Thyroid gland (tissue), 4 donors: ENCODE measurements at regions not wholly inside any gene's neighbourhood (a gene's known extent, or its start where the extent isn't known, plus 50 kb on each side); places are given as distances from the start of the nearest gene placed in this dataset.

Source experiments
- DNase-seq, 2 donors: peaks; one replicate each; pipeline ENCODE4 v3.0.0-alpha.2; 2019
- H3K27ac ChIP-seq, 3 donors: fragments of 200-600 bp; sonication (generic); 1 replicate in 2 of 3; 2 replicates in 1 of 3; pipeline ENCODE4 v1.5.1; 2016 to 2019; ENCODE audit warnings: mild to moderate bottlenecking in 1 of 3, moderate library complexity in 1 of 3
- H3K27me3 ChIP-seq: fragments of 200-600 bp; sonication (generic); one replicate; pipeline ENCODE4 v1.5.1; 2019
- H3K36me3 ChIP-seq, 2 donors: fragments of 200-600 bp; sonication (generic); one replicate each; pipeline ENCODE4 v1.5.1; 2016 to 2019
- H3K4me1 ChIP-seq, 2 donors: fragments of 200-600 bp; sonication (generic); one replicate each; pipeline ENCODE4 v1.5.1; 2017 to 2019
- H3K4me3 ChIP-seq, 3 donors: fragments of 200-600 bp; sonication (generic); replicated peaks in 1 of 3; 1 replicate in 2 of 3; 2 replicates in 1 of 3; pipeline ENCODE4 v1.5.1; 2016; ENCODE audit warnings: mild to moderate bottlenecking in 1 of 3
- H3K9me3 ChIP-seq: fragments of 200-600 bp; sonication (generic); one replicate; pipeline ENCODE4 v1.5.1; 2017
- CTCF ChIP-seq, 6 experiments: fragments of 200-600 bp in 3 of 6; fragments of 450-650 bp in 3 of 6; sonication (generic) in 3 of 6; IDR thresholded peaks; one replicate each; pipeline ENCODE4 v1.5.1; 2016 to 2019; ENCODE audit warnings: antibody characterized with exemption in 6 of 6, mild to moderate bottlenecking in 2 of 6, inconsistent platforms in 1 of 6, moderate library complexity in 1 of 6
- POLR2A ChIP-seq, 2 donors: fragments of 450-650 bp; IDR thresholded peaks; one replicate each; pipeline ENCODE4 v1.6.1; 2017; ENCODE audit warnings: antibody characterized with exemption in 2 of 2, mild to moderate bottlenecking in 2 of 2, moderate library complexity in 1 of 2
- WGBS, 2 donors: methylation state at CpG; one replicate each; pipeline ENCODE4 v1.1.5; 2017; 5-methylcytosine and 5-hydroxymethylcytosine counted together
- intact Hi-C: fragments of 100-400 bp; cut with DNase I; formaldehyde crosslinking; loops from one replicate; pipeline ENCODE4 v1.15.1; 2023

GRCh38 chr3:61415201-61415600 is 146.2 kb upstream of the PTPRG start:
- intact Hi-C loops = no loop called here
- Histone ChIP-seq H3K4me1 (no peaks in the 10 kb centered on the region), H3K36me3 (no peaks in the 10 kb centered on the region), H3K4me3 (no peak overlapping the region), H3K27ac (no peak overlapping the region), H3K9me3 (no peaks in the 10 kb centered on the region), H3K27me3 (no peaks in the 10 kb centered on the region)
- WGBS, 2 donors = 73 to 82% methylated on average over 2 of the region's 2 CpGs
- DNase-seq = no peak
- no peak for TF ChIP-seq CTCF (IDR thresholded peaks at IDR 0.05)
- TF ChIP-seq POLR2A (IDR thresholded peaks at IDR 0.05) = no peak

GRCh38 chr3:61416618-61417017 is 144.8 kb upstream of the PTPRG start:
- no peaks in the 10 kb centered on the region for H3K36me3 ChIP-seq
- no peak for TF ChIP-seq POLR2A (IDR thresholded peaks at IDR 0.05)
- TF ChIP-seq CTCF (IDR thresholded peaks at IDR 0.05) = no peak

GRCh38 chr3:61417352-61417751 is 144.0 kb upstream of the PTPRG start:
- no peak for DNase-seq
- WGBS, 2 donors = 81% methylated on average over 2 of the region's 2 CpGs
- intact Hi-C loops = no loop called here

More at GRCh38 chr3:61416618-61417017, 144.8 kb upstream of the PTPRG start:
- no peak overlapping the region for H3K27ac ChIP-seq
- intact Hi-C loops = no loop called here
- no peak for DNase-seq
- H3K4me3 ChIP-seq = no peak overlapping the region
- no peaks in the 10 kb centered on the region for H3K27me3 ChIP-seq
- 73 to 90% methylated on average over 1 of the region's 1 CpG for WGBS, 2 donors
- no peaks in the 10 kb centered on the region for H3K9me3 ChIP-seq
- H3K4me1 ChIP-seq = no peaks in the 10 kb centered on the region

GRCh38 chr3:61420136-61420759 is 141.1 kb upstream of the PTPRG start:
- Histone ChIP-seq H3K9me3 (no peaks in the 10 kb centered on the region), H3K4me3 (no peak overlapping the region), H3K36me3 (no peaks in the 10 kb centered on the region), H3K27me3 (no peaks in the 10 kb centered on the region), H3K27ac (no peak overlapping the region), H3K4me1 (no peaks in the 10 kb centered on the region)
- intact Hi-C loops = no loop called here
- no peak for TF ChIP-seq POLR2A (IDR thresholded peaks at IDR 0.05)
- TF ChIP-seq CTCF (IDR thresholded peaks at IDR 0.05) = no peak
- WGBS, 2 donors = 84 to 94% methylated on average over 4 of the region's 4 CpGs
- DNase-seq = no peak

More at GRCh38 chr3:61417352-61417751, 144.0 kb upstream of the PTPRG start:
- H3K4me3 ChIP-seq = no peak overlapping the region
- H3K36me3 ChIP-seq = no peaks in the 10 kb centered on the region
- TF ChIP-seq POLR2A (IDR thresholded peaks at IDR 0.05) = no peak
- no peak for TF ChIP-seq CTCF (IDR thresholded peaks at IDR 0.05)
- H3K4me1 ChIP-seq = no peaks in the 10 kb centered on the region
- no peak overlapping the region for H3K27ac ChIP-seq
- no peaks in the 10 kb centered on the region for H3K9me3 ChIP-seq
- H3K27me3 ChIP-seq = no peaks in the 10 kb centered on the region

GRCh38 chr3:61422945-61423673 is 138.3 kb upstream of the PTPRG start:
- H3K9me3 ChIP-seq = no peaks in the 10 kb centered on the region
- H3K27me3 ChIP-seq = no peaks in the 10 kb centered on the region
- DNase-seq = no peak
- 78 to 96% methylated on average over 1 of the region's 1 CpG for WGBS, 2 donors
- H3K4me1 ChIP-seq = no peaks in the 10 kb centered on the region
- no peak overlapping the region for H3K4me3 ChIP-seq
- no peak overlapping the region for H3K27ac ChIP-seq
- no peaks in the 10 kb centered on the region for H3K36me3 ChIP-seq
- intact Hi-C loops = no loop called here
- TF ChIP-seq POLR2A (IDR thresholded peaks at IDR 0.05) = no peak
- TF ChIP-seq CTCF (IDR thresholded peaks at IDR 0.05) = no peak
